NCI-H510A (cell line): ENCODE measurements at regions not wholly inside any gene's neighbourhood (a gene's known extent, or its start where the extent isn't known, plus 50 kb on each side); places are given as distances from the start of the nearest gene placed in this dataset.
"Not testable (repeated sequence)": the region's sequence is repeated elsewhere in the genome, so short reads cannot be mapped to it uniquely, and the experiment has no call there.

Experiments used
- DNase-seq: peaks from one replicate; lab custom pipeline; 2025; lab: John Stamatoyannopoulos, UW

GRCh38 chr11:81888391-81888790 lies 845.3 kb downstream of the FAM181B start:
- DNase-seq, result no peak

- DNase-seq, result no peak
Observed at GRCh38 chr11:81887671-81888070, 846.0 kb downstream of the FAM181B start.

- no peak for DNase-seq
Observed at GRCh38 chr11:81886406-81887075, 847.1 kb downstream of the FAM181B start.

- DNase-seq, result no peak
Observed at GRCh38 chr11:81874635-81875034, 859.0 kb downstream of the FAM181B start.

GRCh38 chr11:81870815-81871214 lies 862.8 kb downstream of the FAM181B start:
- no peak for DNase-seq

DNA sequence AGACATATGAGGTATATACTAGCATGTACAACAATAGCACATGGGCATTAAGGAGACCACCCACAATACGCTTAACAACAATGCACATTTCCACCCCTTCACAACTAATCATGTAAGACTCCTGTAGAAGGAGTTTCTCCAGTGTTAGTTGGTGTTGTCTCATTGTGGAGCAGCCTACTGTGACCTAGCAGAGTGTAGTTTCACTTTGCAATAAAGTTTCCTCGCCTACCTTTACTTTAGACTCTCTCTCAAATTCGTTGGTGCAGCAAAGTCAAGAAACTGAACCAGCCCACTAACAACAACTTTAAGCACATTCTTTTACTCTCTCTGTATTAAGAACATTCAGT lies 863.6 kb downstream of the FAM181B start:
- no peak for DNase-seq

DNA sequence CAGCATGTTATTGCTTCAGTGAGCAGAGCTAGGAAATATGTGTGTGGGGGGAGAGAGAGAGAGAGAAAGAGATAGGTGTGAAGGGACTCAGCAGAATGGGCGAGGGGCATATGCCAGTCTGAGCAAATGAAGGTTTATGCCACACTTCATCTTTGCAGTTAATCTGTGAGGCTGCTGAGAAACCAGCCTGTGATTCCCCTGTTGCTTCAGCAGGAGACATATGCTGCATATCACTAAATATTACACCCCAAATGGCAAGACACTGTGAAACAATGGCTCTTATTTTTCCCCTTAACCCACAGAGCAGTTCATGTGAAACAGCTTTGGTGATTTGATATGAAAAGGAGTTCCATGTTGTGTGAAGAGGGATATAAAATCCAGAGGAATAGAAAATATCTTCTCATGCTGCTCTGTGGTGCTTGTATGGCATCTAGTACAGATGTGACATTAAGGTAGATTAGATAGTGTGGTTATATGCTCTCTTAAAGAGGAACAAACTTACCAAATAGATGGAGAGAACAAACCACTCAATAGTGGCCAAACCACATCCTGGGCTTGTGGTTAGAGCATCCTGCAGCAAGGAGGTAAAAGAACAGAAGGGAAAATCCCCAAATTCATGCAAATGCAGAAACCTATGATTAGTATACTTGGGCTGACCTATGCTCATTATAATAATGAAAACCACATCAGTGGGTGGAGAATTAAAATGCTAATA lies 864.2 kb downstream of the FAM181B start:
- no peak for DNase-seq

GRCh38 chr11:81866896-81867295 lies 866.8 kb downstream of the FAM181B start:
- DNase-seq, result no peak

GRCh38 chr11:81857386-81857785 lies 876.3 kb downstream of the FAM181B start:
- no peak for DNase-seq

DNA sequence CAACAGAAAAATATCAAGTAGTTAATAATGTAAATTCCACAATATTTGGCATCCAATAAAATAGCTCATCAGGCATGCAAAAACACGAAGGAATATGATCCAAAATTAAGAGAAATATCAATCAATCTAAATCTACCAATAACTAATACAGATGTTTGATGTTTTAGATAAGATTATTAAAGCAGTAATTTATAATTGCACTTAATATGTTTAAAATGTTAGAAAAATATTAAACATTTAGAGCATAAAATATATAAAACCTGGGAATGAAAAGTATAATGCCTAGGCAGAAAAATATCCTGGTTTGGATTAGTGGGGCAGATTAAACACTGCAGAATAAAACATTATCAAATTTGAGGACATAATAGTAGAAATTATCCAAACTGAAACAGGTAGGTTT lies 879.9 kb downstream of the FAM181B start:
- no peak for DNase-seq

DNA sequence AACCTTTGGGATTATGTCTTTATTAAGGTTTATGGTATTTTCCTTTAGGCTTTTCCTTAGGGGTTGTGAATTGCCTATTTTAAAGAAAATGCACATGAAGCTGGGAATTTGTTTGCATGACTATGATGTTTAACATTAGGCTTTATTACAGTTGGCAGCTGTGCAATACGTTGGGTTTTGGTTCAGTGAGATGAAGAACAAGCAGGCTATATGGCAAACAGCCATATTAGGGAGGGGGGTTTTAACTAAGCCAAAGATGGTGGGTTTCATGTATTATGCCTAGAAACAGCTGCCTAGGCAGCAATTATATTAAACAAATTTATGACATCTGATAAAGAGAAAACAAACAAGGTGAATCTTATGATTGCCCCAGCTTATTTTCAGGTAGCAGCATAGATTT lies 880.8 kb downstream of the FAM181B start:
- DNase-seq, result no peak

DNA sequence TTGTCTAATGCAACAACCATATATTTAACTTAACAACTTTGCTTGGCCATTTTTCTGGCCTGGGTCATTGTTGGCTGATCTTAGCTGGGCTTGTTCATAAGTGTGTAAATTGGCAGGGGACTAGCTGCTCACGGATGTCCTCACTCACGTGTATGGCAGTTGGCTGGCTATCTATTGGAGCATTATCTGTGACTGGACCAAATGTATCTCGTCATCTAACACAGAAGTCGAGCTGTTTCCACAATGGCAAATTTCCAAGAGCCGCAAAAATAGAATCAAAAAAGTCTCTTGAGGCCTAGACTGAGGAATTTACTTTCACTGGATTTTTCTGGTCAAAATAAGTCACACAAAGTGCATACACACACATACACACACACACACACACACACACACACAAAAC lies 893.3 kb downstream of the FAM181B start:
- no peak for DNase-seq

- DNase-seq, result no peak
Observed at GRCh38 chr11:81839976-81840375, 893.7 kb downstream of the FAM181B start.

GRCh38 chr11:81839016-81839415 lies 894.6 kb downstream of the FAM181B start:
- no peak for DNase-seq

DNA sequence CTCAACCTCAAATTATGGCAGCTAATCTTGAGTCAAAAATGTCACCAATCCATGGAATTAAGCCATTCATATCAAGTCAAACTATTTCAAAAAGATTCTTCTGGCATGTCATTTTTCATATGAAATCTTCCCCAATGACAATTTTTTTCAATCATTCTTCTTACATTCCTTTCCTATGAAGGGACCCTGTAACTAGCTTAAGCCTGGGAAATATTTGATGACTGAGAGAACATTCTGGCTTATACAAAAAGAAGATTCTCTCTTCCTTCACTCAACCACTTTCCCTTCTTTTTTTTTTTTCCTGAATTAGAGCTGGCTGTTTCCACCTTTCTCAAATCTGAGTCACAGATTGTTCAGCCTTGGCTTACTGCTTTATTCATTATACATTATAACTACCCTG lies 903.7 kb downstream of the FAM181B start:
- DNase-seq, result no peak

DNA sequence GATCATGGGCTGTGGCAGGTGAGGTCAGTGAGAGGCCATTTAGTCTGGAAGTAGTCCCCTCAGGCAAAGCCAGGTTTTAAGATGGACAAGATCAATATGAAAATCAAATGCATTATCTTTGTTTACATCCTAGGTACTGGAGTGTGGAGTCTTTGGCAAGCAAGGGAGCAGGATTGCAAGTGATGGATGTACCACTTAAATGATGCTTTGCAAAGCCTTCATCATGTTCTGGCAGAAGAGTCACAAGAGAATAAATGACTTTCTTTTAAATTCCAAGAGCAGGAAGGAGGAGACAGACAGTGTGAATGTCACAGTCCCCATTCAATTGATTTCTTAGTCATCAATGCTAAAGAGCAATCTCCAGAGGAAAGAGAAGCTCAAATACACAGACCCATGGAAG lies 908.3 kb downstream of the FAM181B start:
- no peak for DNase-seq

DNA sequence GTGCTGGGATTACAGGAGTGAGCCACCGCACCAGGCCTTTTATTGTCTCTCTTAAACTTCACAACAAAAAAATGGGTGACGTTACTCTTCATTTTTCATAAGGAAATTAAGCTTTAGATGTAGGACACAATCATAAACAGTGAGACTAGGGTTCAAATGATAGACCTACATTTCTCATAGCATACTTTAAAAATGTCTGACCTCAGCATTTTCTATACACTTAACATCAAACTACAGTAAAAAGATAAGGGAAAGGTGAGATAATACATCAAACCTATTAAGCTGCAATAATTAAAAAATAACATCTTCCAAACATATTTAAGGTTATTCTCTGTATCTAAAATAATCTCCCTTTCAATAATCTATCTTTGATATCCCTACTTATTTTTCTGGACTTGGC lies 914.2 kb downstream of the FAM181B start:
- DNase-seq, result no peak

DNA sequence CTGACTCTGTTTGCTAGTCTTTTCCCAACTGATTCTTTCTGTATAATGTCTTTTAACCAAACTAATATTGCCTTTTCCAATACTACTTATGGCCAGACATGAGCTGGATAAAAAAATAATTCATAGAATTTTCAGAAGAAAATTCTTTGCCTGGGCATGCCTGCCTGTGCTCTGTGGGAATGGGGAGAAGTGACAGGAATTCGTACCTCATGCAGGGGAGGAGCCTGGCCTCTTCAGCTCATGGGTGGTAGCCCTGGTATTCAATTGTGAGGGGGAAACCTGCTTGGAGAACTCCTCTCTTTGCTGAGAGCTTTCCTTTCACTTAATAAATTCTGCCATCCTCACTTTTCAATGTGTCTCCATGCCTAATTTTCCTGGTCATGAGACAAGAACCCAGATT lies 928.8 kb downstream of the FAM181B start:
- DNase-seq, result no peak

- no peak for DNase-seq
Observed at GRCh38 chr11:81802591-81802990, 931.1 kb downstream of the FAM181B start.

GRCh38 chr11:81792416-81792815 lies 941.2 kb downstream of the FAM181B start:
- DNase-seq, result no peak

DNA sequence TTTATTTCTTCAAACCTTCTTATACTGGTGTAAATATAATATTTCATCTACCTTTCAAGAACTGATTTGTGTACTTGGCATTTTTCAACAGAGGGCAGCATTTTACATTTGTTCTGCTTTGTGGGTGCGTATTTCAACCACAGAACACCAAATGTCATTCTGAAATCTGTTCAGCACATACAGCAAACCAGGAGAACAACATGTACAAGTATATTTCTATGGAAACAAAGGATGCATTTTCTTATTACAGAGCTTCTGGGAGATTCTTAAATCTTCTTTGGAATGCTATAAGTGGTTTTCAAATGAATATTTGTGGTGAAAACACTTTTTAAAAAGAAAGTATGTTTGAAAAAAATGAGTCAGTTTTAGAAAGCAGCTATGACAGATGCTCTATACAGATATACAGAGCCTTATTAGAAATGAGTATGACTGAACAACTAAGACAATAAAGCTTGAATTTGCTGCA lies 946.0 kb downstream of the FAM181B start:
- no peak for DNase-seq

- no peak for DNase-seq
Observed at GRCh38 chr11:81772166-81772565, 961.5 kb downstream of the FAM181B start.

DNA sequence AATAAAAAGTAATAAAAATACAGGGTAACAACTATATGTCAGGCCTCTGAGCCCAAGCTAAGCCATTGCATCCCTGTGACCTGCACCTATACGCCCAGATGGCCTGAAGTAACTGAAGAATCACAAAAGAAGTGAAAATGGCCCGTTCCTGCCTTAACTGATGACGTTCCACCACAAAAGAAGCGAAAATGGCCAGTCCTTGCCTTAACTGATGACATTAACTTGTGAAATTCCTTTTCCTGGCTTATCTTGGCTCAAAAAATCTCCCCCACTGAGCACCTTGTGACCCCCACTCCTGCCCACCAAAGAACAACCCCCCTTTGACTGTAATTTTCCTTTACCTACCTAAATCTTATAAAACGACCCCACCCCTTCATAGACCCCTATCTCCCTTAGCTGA lies 963.8 kb downstream of the FAM181B start:
- DNase-seq, result not testable (repeated sequence)
